ENCODE measurements at regions not wholly inside any gene's neighbourhood (a gene's known extent, or its start where the extent isn't known, plus 50 kb on each side); places are given as distances from the start of the nearest gene placed in this dataset.

- ATAC-seq = no peak
- no peak for TF ChIP-seq ARHGAP35 (IDR thresholded peaks at IDR 0.05; ENCODE audit: partially characterized antibody)
- no peak for TF ChIP-seq BHLHE40 (IDR thresholded peaks at IDR 0.05; ENCODE audit: low read length)
- TF ChIP-seq AFF1 (IDR thresholded peaks at IDR 0.05; ENCODE audit: low read depth in 1 of 2, partially characterized antibody in 2 of 2) = no peak
- peak; percentile 81 for TF ChIP-seq C11orf30 (IDR thresholded peaks at IDR 0.05; ENCODE audit: low read depth)
- no peak for TF ChIP-seq ZNF592 (IDR thresholded peaks at IDR 0.05)
- TF ChIP-seq SMAD4 (CRISPR knock-in tag; conservative IDR thresholded peaks at IDR 0.05) = no peak
- no peak for TF ChIP-seq ZNF232 (CRISPR knock-in tag; IDR thresholded peaks at IDR 0.05)
- TF ChIP-seq, protein P1, sequence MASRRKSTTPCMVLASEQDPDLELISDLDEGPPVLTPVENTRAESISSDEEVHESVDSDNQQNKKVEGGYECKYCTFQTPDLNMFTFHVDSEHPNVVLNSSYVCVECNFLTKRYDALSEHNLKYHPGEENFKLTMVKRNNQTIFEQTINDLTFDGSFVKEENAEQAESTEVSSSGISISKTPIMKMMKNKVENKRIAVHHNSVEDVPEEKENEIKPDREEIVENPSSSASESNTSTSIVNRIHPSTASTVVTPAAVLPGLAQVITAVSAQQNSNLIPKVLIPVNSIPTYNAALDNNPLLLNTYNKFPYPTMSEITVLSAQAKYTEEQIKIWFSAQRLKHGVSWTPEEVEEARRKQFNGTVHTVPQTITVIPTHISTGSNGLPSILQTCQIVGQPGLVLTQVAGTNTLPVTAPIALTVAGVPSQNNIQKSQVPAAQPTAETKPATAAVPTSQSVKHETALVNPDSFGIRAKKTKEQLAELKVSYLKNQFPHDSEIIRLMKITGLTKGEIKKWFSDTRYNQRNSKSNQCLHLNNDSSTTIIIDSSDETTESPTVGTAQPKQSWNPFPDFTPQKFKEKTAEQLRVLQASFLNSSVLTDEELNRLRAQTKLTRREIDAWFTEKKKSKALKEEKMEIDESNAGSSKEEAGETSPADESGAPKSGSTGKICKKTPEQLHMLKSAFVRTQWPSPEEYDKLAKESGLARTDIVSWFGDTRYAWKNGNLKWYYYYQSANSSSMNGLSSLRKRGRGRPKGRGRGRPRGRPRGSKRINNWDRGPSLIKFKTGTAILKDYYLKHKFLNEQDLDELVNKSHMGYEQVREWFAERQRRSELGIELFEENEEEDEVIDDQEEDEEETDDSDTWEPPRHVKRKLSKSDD (conservative IDR thresholded peaks at IDR 0.05; ENCODE audit: low read length) = no peak
- TF ChIP-seq NFE2L1 (tag; IDR thresholded peaks at IDR 0.05; ENCODE audit: borderline replicate concordance, low read depth) = no peak
Measured at GRCh38 chr22:22318723-22319465, 74.3 kb downstream of the VPREB1 start.

More at GRCh38 chr22:22318723-22319465, 74.3 kb downstream of the VPREB1 start:
- Histone ChIP-seq H3K79me2 (ENCODE audit: control insufficient read depth, insufficient read depth, low read length) (no peaks in the 10 kb centered on the region), H2AFZ (ENCODE audit: low read depth, low read length) (no peak overlapping the region), H3K9me1 (ENCODE audit: control insufficient read depth, insufficient read depth, low read length) (peaks cover 8% of the 10 kb centered on the region), H3K4me1 (replicated peaks in 1 of 2; ENCODE audit: control insufficient read depth in 2 of 2, insufficient read depth in 2 of 2, low read length in 2 of 2) (0 out of 5 replicates have a peak, but pooled peaks cover 0 to 2% of the 10 kb centered on the region in 2 experiments), H3K4me2 (ENCODE audit: insufficient read depth, low read length) (no peak overlapping the region), H3K9me3 (replicated peaks; ENCODE audit: control insufficient read depth, insufficient read depth, low read depth, low read length) (no peaks in the 10 kb centered on the region), H4K20me1 (replicated peaks; ENCODE audit: control insufficient read depth, insufficient read depth, low read length) (0 out of 2 replicates have a peak, but pooled peaks cover 11% of the 10 kb centered on the region), H3K27ac (ENCODE audit: extremely low read depth, low read depth, low read length) (no peak overlapping the region), H3K9ac (ENCODE audit: insufficient read depth in 1 of 2, low read depth in 2 of 2, low read length in 2 of 2) (0 out of 4 replicates have a peak overlapping the region, but pooled peaks of 1 of the 2 experiments have one; percentile 16), H3K36me3 (ENCODE audit: control insufficient read depth, insufficient read depth, low read length) (peaks cover 40% of the 10 kb centered on the region), H3K27me3 (ENCODE audit: control insufficient read depth in 2 of 2, insufficient read depth in 2 of 2, low read length in 2 of 2) (no peaks in the 10 kb centered on the region), H3K4me3 (no peak overlapping the region)
- in situ Hi-C loops (cut with MboI) = no loop called here
- intact Hi-C loops (cut with micrococcal nuclease) = no loop called here
- ChIA-PET CTCF (ENCODE audit: low intra/inter-chr PET ratio) (no interaction called here), POLR2A (interaction anchor here (0.6 to 0.9 kb wide), 3 partner anchors 16 to 93 kb away, joined by 3 read pairs; no protein-coding TSS in a partner anchor)
- no peak for FAIRE-seq
- BruUV-seq (replicated peaks) = no TSS peak
- DNase-seq (ENCODE audit: extremely low read depth in 1 of 4, low spot score in 3 of 4) = peak in 1 of 4 experiments; percentile 21
- WGBS (ENCODE audit: insufficient coverage, low coverage, missing lambda C conversion rate) = 80% methylated on average over 8 of the region's 8 CpGs
